HL-60 (cell line): ENCODE measurements at regions not wholly inside any gene's neighbourhood (a gene's known extent, or its start where the extent isn't known, plus 50 kb on each side); places are given as distances from the start of the nearest gene placed in this dataset.

Experiments used
- DNase-seq, 2 experiments: peaks; one replicate each; pipeline ENCODE4 v3.0.0-alpha.2; 2010 to 2020; ENCODE audit warnings: low read depth in 1 of 2, low spot score in 1 of 2
- H3K27ac ChIP-seq: fragments of 250-450 bp; sonication (Bioruptor Pico); replicated peaks from 2 replicates; pipeline ENCODE4 v1.5.1; 2020; ENCODE audit warnings: mild to moderate bottlenecking, moderate library complexity
- H3K27me3 ChIP-seq: fragments of 250-450 bp; sonication (Bioruptor Pico); 2 replicates; pipeline ENCODE4 v1.5.1; 2021; ENCODE audit warnings: mild to moderate bottlenecking, moderate library complexity; ENCODE audit not compliant: insufficient read depth, poor library complexity, severe bottlenecking
- H3K4me3 ChIP-seq: replicated peaks from 2 replicates; pipeline ENCODE4 v1.5.1; 2011; ENCODE audit warnings: mild to moderate bottlenecking, control low read depth, low read length; ENCODE audit not compliant: insufficient read depth
- CTCF ChIP-seq: IDR thresholded peaks from one replicate; pipeline ENCODE4 v1.5.1; 2011; ENCODE audit warnings: low read length, control low read depth, inconsistent platforms; ENCODE audit not compliant: insufficient read depth
- GABPA ChIP-seq: IDR thresholded peaks from 2 replicates; pipeline ENCODE4 v1.6.1; 2012; ENCODE audit warnings: low read depth
- POLR2AphosphoS5 ChIP-seq: IDR thresholded peaks from 2 replicates; pipeline ENCODE4 v1.6.1; 2012; ENCODE audit warnings: low read depth
- REST ChIP-seq: IDR thresholded peaks from 2 replicates; pipeline ENCODE4 v1.6.1; 2012; ENCODE audit warnings: low read depth; ENCODE audit not compliant: insufficient replicate concordance
- SPI1 ChIP-seq: IDR thresholded peaks from 2 replicates; pipeline ENCODE4 v1.6.1; 2012; ENCODE audit warnings: low read depth, mild to moderate bottlenecking, borderline replicate concordance

- no peak overlapping the region for H3K27ac ChIP-seq
- no peak for DNase-seq
- TF ChIP-seq REST, result no peak
- no peak for TF ChIP-seq SPI1
- TF ChIP-seq CTCF, result no peak
- TF ChIP-seq POLR2AphosphoS5, result no peak
- no peak for TF ChIP-seq GABPA
- no peaks in the 10 kb centered on the region for H3K27me3 ChIP-seq
- no peak overlapping the region for H3K4me3 ChIP-seq
Measured at GRCh38 chr5:68732251-68732650, 361.6 kb upstream of the SLC30A5 start.

GRCh38 chr5:68734781-68735180, 359.0 kb upstream of the SLC30A5 start:
- no peak overlapping the region for H3K27ac ChIP-seq
- no peak for DNase-seq
- TF ChIP-seq SPI1 (no peak), REST (no peak), POLR2AphosphoS5 (no peak), CTCF (no peak), GABPA (no peak)
- no peaks in the 10 kb centered on the region for H3K27me3 ChIP-seq
- H3K4me3 ChIP-seq, result no peak overlapping the region

- TF ChIP-seq GABPA (no peak), POLR2AphosphoS5 (no peak), SPI1 (no peak), REST (no peak), CTCF (no peak)
- no peak for DNase-seq
- Histone ChIP-seq H3K27ac (no peak overlapping the region), H3K4me3 (no peak overlapping the region), H3K27me3 (no peaks in the 10 kb centered on the region)
Measured at GRCh38 chr5:68738236-68738635, 355.6 kb upstream of the SLC30A5 start.
